ENCODE measurements at regions not wholly inside any gene's neighbourhood (a gene's known extent, or its start where the extent isn't known, plus 50 kb on each side); places are given as distances from the start of the nearest gene placed in this dataset.

GRCh38 chr11:130778026-130778425, 138.3 kb downstream of the SNX19 start:
- no peak overlapping the region for H3K27ac Mint-ChIP-seq
- H3K27me3 Mint-ChIP-seq = peaks cover 25% of the 10 kb centered on the region
- DNase-seq = no peak
- no peak for ATAC-seq
- no peaks in the 10 kb centered on the region for H3K4me1 Mint-ChIP-seq
- H3K36me3 Mint-ChIP-seq (ENCODE audit: low read depth) = no peaks in the 10 kb centered on the region
- no peaks in the 10 kb centered on the region for H3K9me3 ChIP-seq (ENCODE audit: control insufficient read depth, low read length, poor library complexity, severe bottlenecking)
- no peak overlapping the region for H3K4me3 Mint-ChIP-seq

GRCh38 chr11:130778705-130779104, 137.6 kb downstream of the SNX19 start:
- DNase-seq (no peak), ATAC-seq (no peak)
- Mint-ChIP-seq H3K36me3 (ENCODE audit: low read depth) (no peaks in the 10 kb centered on the region), H3K27me3 (peaks cover 25% of the 10 kb centered on the region), H3K27ac (no peak overlapping the region), H3K4me1 (no peaks in the 10 kb centered on the region), H3K4me3 (no peak overlapping the region)
- no peaks in the 10 kb centered on the region for H3K9me3 ChIP-seq (ENCODE audit: control insufficient read depth, low read length, poor library complexity, severe bottlenecking)

- Mint-ChIP-seq H3K36me3 (ENCODE audit: low read depth) (no peaks in the 10 kb centered on the region), H3K4me1 (no peaks in the 10 kb centered on the region), H3K27ac (no peak overlapping the region), H3K4me3 (no peak overlapping the region), H3K27me3 (peaks cover 25% of the 10 kb centered on the region)
- DNase-seq = no peak
- H3K9me3 ChIP-seq (ENCODE audit: control insufficient read depth, low read length, poor library complexity, severe bottlenecking) = no peaks in the 10 kb centered on the region
- ATAC-seq = no peak
These were observed 137.0 kb downstream of the SNX19 start for GRCh38 chr11:130779267-130779666.

GRCh38 chr11:130779943-130780342, 136.3 kb downstream of the SNX19 start:
- ATAC-seq (no peak), DNase-seq (no peak)
- Mint-ChIP-seq H3K36me3 (ENCODE audit: low read depth) (no peaks in the 10 kb centered on the region), H3K27ac (no peak overlapping the region), H3K27me3 (peaks cover 25% of the 10 kb centered on the region), H3K4me1 (no peaks in the 10 kb centered on the region), H3K4me3 (no peak overlapping the region)
- H3K9me3 ChIP-seq (ENCODE audit: control insufficient read depth, low read length, poor library complexity, severe bottlenecking) = no peaks in the 10 kb centered on the region

- no peaks in the 10 kb centered on the region for H3K9me3 ChIP-seq (ENCODE audit: control insufficient read depth, low read length, poor library complexity, severe bottlenecking)
- no peak overlapping the region for H3K27ac Mint-ChIP-seq
- no peaks in the 10 kb centered on the region for H3K36me3 Mint-ChIP-seq (ENCODE audit: low read depth)
- no peak for DNase-seq
- no peaks in the 10 kb centered on the region for H3K4me1 Mint-ChIP-seq
- peaks cover 25% of the 10 kb centered on the region for H3K27me3 Mint-ChIP-seq
- no peak for ATAC-seq
- H3K4me3 Mint-ChIP-seq = no peak overlapping the region
These were observed 135.8 kb downstream of the SNX19 start for GRCh38 chr11:130780437-130780836.

- Mint-ChIP-seq H3K36me3 (ENCODE audit: low read depth) (no peaks in the 10 kb centered on the region), H3K27me3 (peaks cover 19% of the 10 kb centered on the region), H3K4me1 (no peaks in the 10 kb centered on the region), H3K27ac (no peak overlapping the region), H3K4me3 (no peak overlapping the region)
- DNase-seq = no peak
- H3K9me3 ChIP-seq (ENCODE audit: control insufficient read depth, low read length, poor library complexity, severe bottlenecking) = no peaks in the 10 kb centered on the region
- no peak for ATAC-seq
These were observed 134.3 kb downstream of the SNX19 start for GRCh38 chr11:130781931-130782330.

GRCh38 chr11:130782361-130783222, 133.7 kb downstream of the SNX19 start:
- Mint-ChIP-seq H3K4me1 (no peaks in the 10 kb centered on the region), H3K36me3 (ENCODE audit: low read depth) (no peaks in the 10 kb centered on the region), H3K27ac (no peak overlapping the region), H3K27me3 (peaks cover 19% of the 10 kb centered on the region), H3K4me3 (no peak overlapping the region)
- no peak for DNase-seq
- H3K9me3 ChIP-seq (ENCODE audit: control insufficient read depth, low read length, poor library complexity, severe bottlenecking) = no peaks in the 10 kb centered on the region
- ATAC-seq = no peak

GRCh38 chr11:130783323-130783722, 133.0 kb downstream of the SNX19 start:
- no peaks in the 10 kb centered on the region for H3K4me1 Mint-ChIP-seq
- H3K27ac Mint-ChIP-seq = no peak overlapping the region
- H3K27me3 Mint-ChIP-seq = peaks cover 15% of the 10 kb centered on the region
- DNase-seq (no peak), ATAC-seq (no peak)
- no peaks in the 10 kb centered on the region for H3K9me3 ChIP-seq (ENCODE audit: control insufficient read depth, low read length, poor library complexity, severe bottlenecking)
- no peak overlapping the region for H3K4me3 Mint-ChIP-seq
- H3K36me3 Mint-ChIP-seq (ENCODE audit: low read depth) = no peaks in the 10 kb centered on the region

GRCh38 chr11:130785380-130786116, 130.7 kb downstream of the SNX19 start:
- ATAC-seq = no peak
- H3K9me3 ChIP-seq (ENCODE audit: control insufficient read depth, low read length, poor library complexity, severe bottlenecking) = no peaks in the 10 kb centered on the region
- DNase-seq = no peak
- no peak overlapping the region for H3K4me3 Mint-ChIP-seq
- no peaks in the 10 kb centered on the region for H3K4me1 Mint-ChIP-seq
- H3K36me3 Mint-ChIP-seq (ENCODE audit: low read depth) = no peaks in the 10 kb centered on the region
- H3K27me3 Mint-ChIP-seq = peaks cover 15% of the 10 kb centered on the region
- no peak overlapping the region for H3K27ac Mint-ChIP-seq

GRCh38 chr11:130786586-130786985, 129.7 kb downstream of the SNX19 start:
- DNase-seq (no peak), ATAC-seq (no peak)
- no peak overlapping the region for H3K27ac Mint-ChIP-seq
- H3K4me3 Mint-ChIP-seq = no peak overlapping the region
- no peaks in the 10 kb centered on the region for H3K9me3 ChIP-seq (ENCODE audit: control insufficient read depth, low read length, poor library complexity, severe bottlenecking)
- H3K4me1 Mint-ChIP-seq = no peaks in the 10 kb centered on the region
- no peaks in the 10 kb centered on the region for H3K36me3 Mint-ChIP-seq (ENCODE audit: low read depth)
- peaks cover 15% of the 10 kb centered on the region for H3K27me3 Mint-ChIP-seq

- Mint-ChIP-seq H3K4me3 (no peak overlapping the region), H3K4me1 (no peaks in the 10 kb centered on the region), H3K36me3 (ENCODE audit: low read depth) (no peaks in the 10 kb centered on the region), H3K27ac (no peak overlapping the region), H3K27me3 (peaks cover 13% of the 10 kb centered on the region)
- ATAC-seq = no peak
- H3K9me3 ChIP-seq (ENCODE audit: control insufficient read depth, low read length, poor library complexity, severe bottlenecking) = no peaks in the 10 kb centered on the region
- no peak for DNase-seq
These were observed 129.1 kb downstream of the SNX19 start for GRCh38 chr11:130787092-130787616.

GRCh38 chr11:130787973-130788570, 128.2 kb downstream of the SNX19 start:
- no peak for ATAC-seq
- H3K36me3 Mint-ChIP-seq (ENCODE audit: low read depth) = no peaks in the 10 kb centered on the region
- H3K27me3 Mint-ChIP-seq = peaks cover 14% of the 10 kb centered on the region
- H3K9me3 ChIP-seq (ENCODE audit: control insufficient read depth, low read length, poor library complexity, severe bottlenecking) = no peaks in the 10 kb centered on the region
- H3K27ac Mint-ChIP-seq = no peak overlapping the region
- H3K4me1 Mint-ChIP-seq = no peaks in the 10 kb centered on the region
- DNase-seq = no peak
- H3K4me3 Mint-ChIP-seq = no peak overlapping the region

- no peaks in the 10 kb centered on the region for H3K36me3 Mint-ChIP-seq (ENCODE audit: low read depth)
- H3K9me3 ChIP-seq (ENCODE audit: control insufficient read depth, low read length, poor library complexity, severe bottlenecking) = no peaks in the 10 kb centered on the region
- no peaks in the 10 kb centered on the region for H3K4me1 Mint-ChIP-seq
- H3K27me3 Mint-ChIP-seq = peaks cover 24% of the 10 kb centered on the region
- ATAC-seq (no peak), DNase-seq (no peak)
- no peak overlapping the region for H3K27ac Mint-ChIP-seq
- H3K4me3 Mint-ChIP-seq = no peak overlapping the region
These were observed 127.1 kb downstream of the SNX19 start for GRCh38 chr11:130789056-130789640.

All from T-helper 17 cell (primary cell).